ENCODE measurements at regions not wholly inside any gene's neighbourhood (a gene's known extent, or its start where the extent isn't known, plus 50 kb on each side); places are given as distances from the start of the nearest gene placed in this dataset.

- Histone ChIP-seq H3K4me1 (ENCODE audit: insufficient read depth, low read length, severe bottlenecking) (no peaks in the 10 kb centered on the region), H3K9me2 (ENCODE audit: low read depth, low read length) (no peaks in the 10 kb centered on the region), H3K4me2 (ENCODE audit: low read length) (no peak overlapping the region), H3K79me2 (ENCODE audit: insufficient read depth, low read length) (no peaks in the 10 kb centered on the region), H3F3A (ENCODE audit: insufficient read depth, low read length) (no peaks in the 10 kb centered on the region), H3K9me3 (ENCODE audit: low read length) (no peaks in the 10 kb centered on the region), H2AFZ (ENCODE audit: low read length) (no peak overlapping the region), H3K36me3 (ENCODE audit: insufficient read depth, low read length) (no peaks in the 10 kb centered on the region), H3K4me3 (ENCODE audit: low read depth, low read length, poor library complexity, severe bottlenecking) (no peak overlapping the region), H4K20me1 (ENCODE audit: insufficient read depth, low read length) (no peaks in the 10 kb centered on the region), H3K27ac (ENCODE audit: low read depth, low read length, poor library complexity, severe bottlenecking) (no peak overlapping the region), H3K27me3 (ENCODE audit: insufficient read depth, low read length) (no peaks in the 10 kb centered on the region), H3K9ac (ENCODE audit: low read length) (no peak overlapping the region)
- TF ChIP-seq CTCF (IDR thresholded peaks at IDR 0.05; ENCODE audit: low read length) (no peak), EZH2 (IDR thresholded peaks at IDR 0.05; ENCODE audit: borderline replicate concordance, low read length) (no peak)
Observed at GRCh38 chr6:23089981-23090380, 520.6 kb downstream of the HDGFL1 start.

- no peaks in the 10 kb centered on the region for H4K20me1 ChIP-seq (ENCODE audit: insufficient read depth, low read length)
- H3K4me1 ChIP-seq (ENCODE audit: insufficient read depth, low read length, severe bottlenecking) = no peaks in the 10 kb centered on the region
- no peak overlapping the region for H3K9ac ChIP-seq (ENCODE audit: low read length)
- H3K4me2 ChIP-seq (ENCODE audit: low read length) = no peak overlapping the region
- H3K36me3 ChIP-seq (ENCODE audit: insufficient read depth, low read length) = no peaks in the 10 kb centered on the region
- no peaks in the 10 kb centered on the region for H3F3A ChIP-seq (ENCODE audit: insufficient read depth, low read length)
- no peaks in the 10 kb centered on the region for H3K9me3 ChIP-seq (ENCODE audit: low read length)
- H3K27ac ChIP-seq (ENCODE audit: low read depth, low read length, poor library complexity, severe bottlenecking) = no peak overlapping the region
- H2AFZ ChIP-seq (ENCODE audit: low read length) = no peak overlapping the region
- no peaks in the 10 kb centered on the region for H3K9me2 ChIP-seq (ENCODE audit: low read depth, low read length)
- H3K27me3 ChIP-seq (ENCODE audit: insufficient read depth, low read length) = no peaks in the 10 kb centered on the region
- TF ChIP-seq EZH2 (IDR thresholded peaks at IDR 0.05; ENCODE audit: borderline replicate concordance, low read length) (no peak), CTCF (IDR thresholded peaks at IDR 0.05; ENCODE audit: low read length) (no peak)
- H3K4me3 ChIP-seq (ENCODE audit: low read depth, low read length, poor library complexity, severe bottlenecking) = no peak overlapping the region
- H3K79me2 ChIP-seq (ENCODE audit: insufficient read depth, low read length) = no peaks in the 10 kb centered on the region
Observed at GRCh38 chr6:23091795-23092194, 522.4 kb downstream of the HDGFL1 start.

- H3F3A ChIP-seq (ENCODE audit: insufficient read depth, low read length) = no peaks in the 10 kb centered on the region
- H2AFZ ChIP-seq (ENCODE audit: low read length) = no peak overlapping the region
- H3K27me3 ChIP-seq (ENCODE audit: insufficient read depth, low read length) = no peaks in the 10 kb centered on the region
- H3K27ac ChIP-seq (ENCODE audit: low read depth, low read length, poor library complexity, severe bottlenecking) = no peak overlapping the region
- no peak overlapping the region for H3K9ac ChIP-seq (ENCODE audit: low read length)
- no peak for TF ChIP-seq CTCF (IDR thresholded peaks at IDR 0.05; ENCODE audit: low read length)
- TF ChIP-seq EZH2 (IDR thresholded peaks at IDR 0.05; ENCODE audit: borderline replicate concordance, low read length) = no peak
- no peak overlapping the region for H3K4me2 ChIP-seq (ENCODE audit: low read length)
- no peaks in the 10 kb centered on the region for H3K9me3 ChIP-seq (ENCODE audit: low read length)
- H3K4me1 ChIP-seq (ENCODE audit: insufficient read depth, low read length, severe bottlenecking) = no peaks in the 10 kb centered on the region
- H3K36me3 ChIP-seq (ENCODE audit: insufficient read depth, low read length) = no peaks in the 10 kb centered on the region
- no peaks in the 10 kb centered on the region for H4K20me1 ChIP-seq (ENCODE audit: insufficient read depth, low read length)
- H3K9me2 ChIP-seq (ENCODE audit: low read depth, low read length) = no peaks in the 10 kb centered on the region
- no peaks in the 10 kb centered on the region for H3K79me2 ChIP-seq (ENCODE audit: insufficient read depth, low read length)
- H3K4me3 ChIP-seq (ENCODE audit: low read depth, low read length, poor library complexity, severe bottlenecking) = no peak overlapping the region
Observed at GRCh38 chr6:23096876-23097275, 527.5 kb downstream of the HDGFL1 start.

Measured in OCI-LY1 (cell line).